HCT116 (cell line): ENCODE measurements at regions not wholly inside any gene's neighbourhood (a gene's known extent, or its start where the extent isn't known, plus 50 kb on each side); places are given as distances from the start of the nearest gene placed in this dataset.

Source experiments
- ATAC-seq: fragments of 200-7000 bp; cut with Tn5 transposase; 2 replicates; pipeline ENCODE4 v1.9.1; 2020; ENCODE audit warnings: mild to moderate bottlenecking, moderate library complexity
- BruUV-seq: library from RNA; stranded (reverse); fragments of 400-500 nt; replicated peaks from 2 replicates; lab custom pipeline; 2021; lab: Mats Ljungman, UMichigan
- CTCF ChIA-PET: fragments of 300-600 bp; sonication (Branson Sonifier 250); formaldehyde crosslinking; loops from one replicate; lab custom pipeline; 2021; ENCODE audit warnings: antibody characterized with exemption; lab: Charles Lee
- POLR2A ChIA-PET: fragments of 300-600, 350-600 bp; sonication (Branson Sonifier 250); formaldehyde crosslinking; loops from one replicate; lab custom pipeline; 2021; ENCODE audit warnings: antibody characterized with exemption; lab: Charles Lee
- RAD21 ChIA-PET, 2 experiments: fragments of 300-600 bp; sonication (Branson Sonifier 250); formaldehyde crosslinking; loops; one replicate each; lab custom pipeline; 2023; ENCODE audit warnings: low total read pairs in 2 of 2; ENCODE audit not compliant: uncharacterized antibody in 2 of 2, unreplicated experiment in 2 of 2, low non-redundant PET in 1 of 2; lab: Charles Lee
- DNase-seq: peaks from one replicate; pipeline ENCODE4 v3.0.0-alpha.2; 2010; ENCODE audit warnings: low read depth, low spot score
- H2AFZ ChIP-seq: fragments of 200-600 bp; shearing (Covaris generic), sonication (generic); 2 replicates; pipeline ENCODE4 v1.6.1; 2017; ENCODE audit warnings: low read depth, mixed run types, mixed read lengths, antibody characterized with exemption, low read length; ENCODE audit not compliant: poor library complexity, severe bottlenecking
- H3K27ac ChIP-seq: 2 replicates; pipeline ENCODE4 v1.5.1; 2012; ENCODE audit warnings: low read depth, low read length
- H3K27me3 ChIP-seq: fragments of 200-600 bp; sonication (generic); 2 replicates; pipeline ENCODE4 v1.6.1; 2016; ENCODE audit warnings: mixed run types, low read length, mixed read lengths; ENCODE audit not compliant: insufficient read depth
- H3K36me3 ChIP-seq, 2 experiments: fragments of 200-500 bp in 1 of 2; fragments of 200-600 bp in 1 of 2; sonication (Bioruptor generic) in 1 of 2; sonication (generic) in 1 of 2; 2 replicates each; pipeline versions ENCODE4 v1.5.1 to v1.6.1; 2014 to 2016; ENCODE audit warnings: low read length in 2 of 2, inconsistent platforms in 1 of 2, mixed read lengths in 1 of 2, mixed run types in 1 of 2; ENCODE audit not compliant: insufficient read depth in 2 of 2, control insufficient read depth in 1 of 2
- H3K4me1 ChIP-seq, 2 experiments: fragments of 200-600 bp in 1 of 2; sonication (generic) in 1 of 2; 2 replicates each; pipeline versions ENCODE4 v1.5.1 to v1.6.1; 2012 to 2017; ENCODE audit warnings: low read length in 2 of 2, inconsistent platforms in 1 of 2, mild to moderate bottlenecking in 1 of 2, mixed read lengths in 1 of 2, mixed run types in 1 of 2, moderate library complexity in 1 of 2; ENCODE audit not compliant: insufficient read depth in 2 of 2, control insufficient read depth in 1 of 2
- H3K4me2 ChIP-seq: fragments of 200-600 bp; sonication (generic); 2 replicates; pipeline ENCODE4 v1.6.1; 2017; ENCODE audit warnings: mixed run types, low read length, mixed read lengths
- H3K4me3 ChIP-seq, 2 experiments: fragments of 200-600 bp in 1 of 2; sonication (generic) in 1 of 2; replicated peaks in 1 of 2; 2 replicates each; pipeline ENCODE4 v1.5.1; 2011 to 2016; ENCODE audit warnings: low read length in 2 of 2, control low read depth in 1 of 2, low read depth in 1 of 2, mild to moderate bottlenecking in 1 of 2, mixed read lengths in 1 of 2, mixed run types in 1 of 2
- H3K79me2 ChIP-seq: fragments of 200-600 bp; sonication (generic); 2 replicates; pipeline ENCODE4 v1.6.1; 2017; ENCODE audit warnings: mild to moderate bottlenecking, mixed run types, low read length, moderate library complexity, mixed read lengths; ENCODE audit not compliant: insufficient read depth
- H3K9ac ChIP-seq: fragments of 200-600 bp; sonication (generic); 2 replicates; pipeline ENCODE4 v1.6.1; 2016; ENCODE audit warnings: low read length, mixed read lengths
- H3K9me2 ChIP-seq: fragments of 200-600 bp; sonication (generic), shearing (Covaris generic); 2 replicates; pipeline ENCODE4 v1.6.1; 2017; ENCODE audit warnings: mixed run types, mild to moderate bottlenecking, moderate library complexity; ENCODE audit not compliant: insufficient read depth
- H3K9me3 ChIP-seq, 2 experiments: fragments of 200-500 bp in 1 of 2; fragments of 200-600 bp in 1 of 2; sonication (Bioruptor generic) in 1 of 2; sonication (generic) in 1 of 2; 2 replicates each; pipeline ENCODE4 v1.6.1; 2014 to 2017; ENCODE audit warnings: low read length in 2 of 2, mixed read lengths in 2 of 2, inconsistent platforms in 1 of 2, low read depth in 1 of 2, mild to moderate bottlenecking in 1 of 2, mixed run types in 1 of 2, moderate library complexity in 1 of 2; ENCODE audit not compliant: control insufficient read depth in 1 of 2, insufficient read depth in 1 of 2
- H4K20me1 ChIP-seq: fragments of 200-600 bp; sonication (generic), shearing (Covaris generic); 2 replicates; pipeline ENCODE4 v1.6.1; 2017; ENCODE audit warnings: mixed run types, mild to moderate bottlenecking, moderate library complexity; ENCODE audit not compliant: insufficient read depth
- CBX3 ChIP-seq: IDR thresholded peaks from 2 replicates; pipeline ENCODE4 v1.6.1; 2012; ENCODE audit warnings: low read depth
- CEBPB ChIP-seq: IDR thresholded peaks from 2 replicates; pipeline ENCODE4 v1.6.1; 2012; ENCODE audit warnings: low read depth
- ELF1 ChIP-seq: IDR thresholded peaks from 2 replicates; pipeline ENCODE4 v1.6.1; 2012; ENCODE audit warnings: low read depth, borderline replicate concordance
- EZH2 ChIP-seq: fragments of 200-600 bp; sonication (generic); IDR thresholded peaks from 2 replicates; pipeline ENCODE4 v1.6.1; 2017; ENCODE audit warnings: antibody characterized with exemption, mixed run types
- EZH2phosphoT487 ChIP-seq: fragments of 200-600 bp; IDR thresholded peaks from 2 replicates; pipeline ENCODE4 v1.6.1; 2018; ENCODE audit warnings: antibody characterized with exemption, borderline replicate concordance
- JUND ChIP-seq: IDR thresholded peaks from 2 replicates; pipeline ENCODE4 v1.6.1; 2012
- RAD21 ChIP-seq: IDR thresholded peaks from 2 replicates; pipeline ENCODE4 v1.6.1; 2012; ENCODE audit warnings: low read depth, mild to moderate bottlenecking
- SP1 ChIP-seq: IDR thresholded peaks from 2 replicates; pipeline ENCODE4 v1.6.1; 2012; ENCODE audit warnings: low read depth
- SRF ChIP-seq: IDR thresholded peaks from 2 replicates; pipeline ENCODE4 v1.6.1; 2012; ENCODE audit warnings: low read depth
- TCF7L2 ChIP-seq: IDR thresholded peaks from 2 replicates; pipeline ENCODE4 v1.7.0; 2011; ENCODE audit warnings: borderline replicate concordance, inconsistent platforms; ENCODE audit not compliant: insufficient read depth, insufficient read length; ENCODE audit errors: extremely low read depth
- YY1 ChIP-seq: IDR thresholded peaks from 2 replicates; pipeline ENCODE4 v1.6.1; 2011; ENCODE audit warnings: low read length, low read depth, moderate library complexity, mild to moderate bottlenecking; ENCODE audit not compliant: insufficient replicate concordance; ENCODE audit errors: extremely low read depth
- ZFX ChIP-seq: fragments of 450-650 bp; IDR thresholded peaks from 2 replicates; pipeline ENCODE4 v1.6.1; 2017
- ZNF274 ChIP-seq: fragments of 200-500 bp; sonication (Bioruptor generic); IDR thresholded peaks from 2 replicates; pipeline ENCODE4 v1.6.1; 2014; ENCODE audit warnings: mild to moderate bottlenecking, low read depth, low read length, inconsistent platforms
- intact Hi-C: fragments of 100-400 bp; cut with micrococcal nuclease; formaldehyde crosslinking; loops from 2 replicates; pipeline ENCODE4 v1.10.0; 2022
- TF ChIP-seq, protein P1 (sequence below): IDR thresholded peaks from 2 replicates; pipeline ENCODE4 v1.6.1; 2012; ENCODE audit warnings: low read depth
- TF ChIP-seq, protein P2 (sequence below): IDR thresholded peaks from 2 replicates; pipeline ENCODE4 v1.6.1; 2011; ENCODE audit warnings: mild to moderate bottlenecking, low read length, moderate library complexity; ENCODE audit not compliant: insufficient replicate concordance; ENCODE audit errors: extremely low read depth
- TF ChIP-seq, protein P3 (sequence below): IDR thresholded peaks from 2 replicates; pipeline ENCODE4 v1.6.1; 2012
- TF ChIP-seq, protein P4 (sequence below): IDR thresholded peaks from 2 replicates; pipeline ENCODE4 v1.6.1; 2012

DNA sequence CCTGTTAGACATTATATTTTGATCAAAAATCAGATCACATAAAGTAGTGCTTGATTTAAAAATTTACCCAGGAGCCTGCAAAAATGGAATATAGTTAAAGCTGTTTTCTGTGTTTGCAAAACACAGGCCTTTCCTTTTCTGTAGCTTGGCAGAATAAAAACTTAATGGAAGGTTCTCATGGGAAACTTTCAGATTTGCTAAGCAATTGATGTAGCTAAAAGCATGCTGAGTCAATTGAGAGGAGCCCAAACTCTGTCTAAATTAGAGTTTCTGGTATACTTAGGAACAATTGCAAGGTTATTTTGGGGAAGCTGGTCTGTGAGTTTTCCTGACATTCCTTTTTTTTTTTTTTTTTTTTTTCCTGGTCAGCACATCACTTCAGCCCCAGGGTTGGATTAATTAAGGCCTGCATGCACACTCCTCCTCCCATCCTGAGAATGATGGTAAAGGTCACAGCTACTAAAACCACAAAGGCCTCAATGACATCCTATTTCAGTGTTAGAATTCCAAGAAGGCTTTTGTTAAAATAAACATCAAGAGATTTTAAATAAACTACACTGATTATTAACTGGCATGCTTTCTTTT is 608.7 kb downstream of the PLPP3 start:
- Histone ChIP-seq H3K9me3 (no peaks in the 10 kb centered on the region), H3K4me1 (no peaks in the 10 kb centered on the region), H3K79me2 (no peaks in the 10 kb centered on the region), H3K4me2 (no peak overlapping the region), H3K9me2 (0 out of 2 replicates have a peak, but pooled peaks cover 2% of the 10 kb centered on the region), H3K4me3 (no peak overlapping the region), H3K27me3 (no peaks in the 10 kb centered on the region), H3K36me3 (no peaks in the 10 kb centered on the region), H4K20me1 (no peaks in the 10 kb centered on the region), H3K9ac (no peak overlapping the region), H2AFZ (no peak overlapping the region), H3K27ac (no peak overlapping the region)
- no peak for ATAC-seq
- BruUV-seq, result no TSS peak
- intact Hi-C loops, result no loop called here
- TF ChIP-seq, protein P1, sequence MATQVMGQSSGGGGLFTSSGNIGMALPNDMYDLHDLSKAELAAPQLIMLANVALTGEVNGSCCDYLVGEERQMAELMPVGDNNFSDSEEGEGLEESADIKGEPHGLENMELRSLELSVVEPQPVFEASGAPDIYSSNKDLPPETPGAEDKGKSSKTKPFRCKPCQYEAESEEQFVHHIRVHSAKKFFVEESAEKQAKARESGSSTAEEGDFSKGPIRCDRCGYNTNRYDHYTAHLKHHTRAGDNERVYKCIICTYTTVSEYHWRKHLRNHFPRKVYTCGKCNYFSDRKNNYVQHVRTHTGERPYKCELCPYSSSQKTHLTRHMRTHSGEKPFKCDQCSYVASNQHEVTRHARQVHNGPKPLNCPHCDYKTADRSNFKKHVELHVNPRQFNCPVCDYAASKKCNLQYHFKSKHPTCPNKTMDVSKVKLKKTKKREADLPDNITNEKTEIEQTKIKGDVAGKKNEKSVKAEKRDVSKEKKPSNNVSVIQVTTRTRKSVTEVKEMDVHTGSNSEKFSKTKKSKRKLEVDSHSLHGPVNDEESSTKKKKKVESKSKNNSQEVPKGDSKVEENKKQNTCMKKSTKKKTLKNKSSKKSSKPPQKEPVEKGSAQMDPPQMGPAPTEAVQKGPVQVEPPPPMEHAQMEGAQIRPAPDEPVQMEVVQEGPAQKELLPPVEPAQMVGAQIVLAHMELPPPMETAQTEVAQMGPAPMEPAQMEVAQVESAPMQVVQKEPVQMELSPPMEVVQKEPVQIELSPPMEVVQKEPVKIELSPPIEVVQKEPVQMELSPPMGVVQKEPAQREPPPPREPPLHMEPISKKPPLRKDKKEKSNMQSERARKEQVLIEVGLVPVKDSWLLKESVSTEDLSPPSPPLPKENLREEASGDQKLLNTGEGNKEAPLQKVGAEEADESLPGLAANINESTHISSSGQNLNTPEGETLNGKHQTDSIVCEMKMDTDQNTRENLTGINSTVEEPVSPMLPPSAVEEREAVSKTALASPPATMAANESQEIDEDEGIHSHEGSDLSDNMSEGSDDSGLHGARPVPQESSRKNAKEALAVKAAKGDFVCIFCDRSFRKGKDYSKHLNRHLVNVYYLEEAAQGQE, result no peak
- TF ChIP-seq JUND, result no peak
- no peak for TF ChIP-seq RAD21
- TF ChIP-seq EZH2, result no peak
- TF ChIP-seq, protein P2, sequence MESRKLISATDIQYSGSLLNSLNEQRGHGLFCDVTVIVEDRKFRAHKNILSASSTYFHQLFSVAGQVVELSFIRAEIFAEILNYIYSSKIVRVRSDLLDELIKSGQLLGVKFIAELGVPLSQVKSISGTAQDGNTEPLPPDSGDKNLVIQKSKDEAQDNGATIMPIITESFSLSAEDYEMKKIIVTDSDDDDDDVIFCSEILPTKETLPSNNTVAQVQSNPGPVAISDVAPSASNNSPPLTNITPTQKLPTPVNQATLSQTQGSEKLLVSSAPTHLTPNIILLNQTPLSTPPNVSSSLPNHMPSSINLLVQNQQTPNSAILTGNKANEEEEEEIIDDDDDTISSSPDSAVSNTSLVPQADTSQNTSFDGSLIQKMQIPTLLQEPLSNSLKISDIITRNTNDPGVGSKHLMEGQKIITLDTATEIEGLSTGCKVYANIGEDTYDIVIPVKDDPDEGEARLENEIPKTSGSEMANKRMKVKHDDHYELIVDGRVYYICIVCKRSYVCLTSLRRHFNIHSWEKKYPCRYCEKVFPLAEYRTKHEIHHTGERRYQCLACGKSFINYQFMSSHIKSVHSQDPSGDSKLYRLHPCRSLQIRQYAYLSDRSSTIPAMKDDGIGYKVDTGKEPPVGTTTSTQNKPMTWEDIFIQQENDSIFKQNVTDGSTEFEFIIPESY, result no peak
- TF ChIP-seq, protein P3, sequence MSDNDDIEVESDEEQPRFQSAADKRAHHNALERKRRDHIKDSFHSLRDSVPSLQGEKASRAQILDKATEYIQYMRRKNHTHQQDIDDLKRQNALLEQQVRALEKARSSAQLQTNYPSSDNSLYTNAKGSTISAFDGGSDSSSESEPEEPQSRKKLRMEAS, result no peak
- TF ChIP-seq EZH2phosphoT487, result no peak
- no peak for TF ChIP-seq SRF
- TF ChIP-seq ELF1, result no peak
- TF ChIP-seq, protein P4, sequence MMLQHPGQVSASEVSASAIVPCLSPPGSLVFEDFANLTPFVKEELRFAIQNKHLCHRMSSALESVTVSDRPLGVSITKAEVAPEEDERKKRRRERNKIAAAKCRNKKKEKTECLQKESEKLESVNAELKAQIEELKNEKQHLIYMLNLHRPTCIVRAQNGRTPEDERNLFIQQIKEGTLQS, result no peak
- TF ChIP-seq CBX3, result no peak
- TF ChIP-seq TCF7L2, result no peak
- TF ChIP-seq CEBPB, result no peak
- no peak for TF ChIP-seq ZNF274
- no peak for TF ChIP-seq ZFX
- TF ChIP-seq YY1, result no peak
- no peak for TF ChIP-seq SP1
- POLR2A ChIA-PET, result no interaction called here
- CTCF ChIA-PET, result no interaction called here
- DNase-seq, result no peak
- RAD21 ChIA-PET, result no interaction called here
